Caco-2 (cell line): ENCODE measurements at regions not wholly inside any gene's neighbourhood (a gene's known extent, or its start where the extent isn't known, plus 50 kb on each side); places are given as distances from the start of the nearest gene placed in this dataset.
"Not testable (repeated sequence)": the region's sequence is repeated elsewhere in the genome, so short reads cannot be mapped to it uniquely, and the experiment has no call there.

Experiments
- BruUV-seq: library from RNA; stranded (reverse); fragments of 400-500 nt; replicated peaks from 2 replicates; lab custom pipeline; 2021; lab: Mats Ljungman, UMichigan
- CTCF ChIA-PET: fragments of 300-600 bp; sonication (Branson Sonifier 250); formaldehyde crosslinking; loops from one replicate; lab custom pipeline; 2022; ENCODE audit warnings: antibody characterized with exemption; lab: Charles Lee
- POLR2A ChIA-PET: fragments of 300-600 bp; sonication (Branson Sonifier 250); formaldehyde crosslinking; loops from one replicate; lab custom pipeline; 2022; ENCODE audit warnings: antibody characterized with exemption; lab: Charles Lee
- DNase-seq, 2 experiments: peaks; one replicate each; pipeline versions ENCODE4 v3.0.0 to v3.0.0-alpha.2; 2020 to 2022
- H3K27me3 ChIP-seq: replicated peaks from 2 replicates; pipeline ENCODE4 v1.6.0; 2011; ENCODE audit warnings: low read length; ENCODE audit not compliant: control insufficient read depth, insufficient read depth
- H3K36me3 ChIP-seq: 2 replicates; pipeline ENCODE4 v1.5.1; 2011; ENCODE audit warnings: low read length; ENCODE audit not compliant: control insufficient read depth, insufficient read depth
- H3K4me1 ChIP-seq: fragments of 250-450 bp; sonication (Bioruptor Pico); 2 replicates; pipeline ENCODE4 v1.5.1; 2020; ENCODE audit warnings: mild to moderate bottlenecking
- H3K4me3 ChIP-seq: 2 replicates; pipeline ENCODE4 v1.5.1; 2011; ENCODE audit warnings: low read depth, mild to moderate bottlenecking, control low read depth, low read length
- H3K9me3 ChIP-seq: fragments of 250-450 bp; sonication (Bioruptor Pico); 2 replicates; pipeline ENCODE4 v1.5.1; 2020; ENCODE audit warnings: mild to moderate bottlenecking, moderate library complexity
- H3K27ac Mint-ChIP-seq: one replicate; pipeline ENCODE4 v1.8.0; 2022; ENCODE audit warnings: mixed read lengths; ENCODE audit not compliant: unreplicated experiment
- H3K27me3 Mint-ChIP-seq: one replicate; pipeline ENCODE4 v1.8.0; 2022; ENCODE audit warnings: mixed read lengths; ENCODE audit not compliant: insufficient read depth, unreplicated experiment
- H3K36me3 Mint-ChIP-seq: one replicate; pipeline ENCODE4 v1.8.0; 2022; ENCODE audit warnings: mild to moderate bottlenecking, mixed read lengths; ENCODE audit not compliant: insufficient read depth, unreplicated experiment
- H3K4me1 Mint-ChIP-seq: one replicate; pipeline ENCODE4 v1.8.0; 2022; ENCODE audit warnings: low read depth, mixed read lengths; ENCODE audit not compliant: unreplicated experiment
- H3K4me3 Mint-ChIP-seq: one replicate; pipeline ENCODE4 v1.8.0; 2022; ENCODE audit warnings: mild to moderate bottlenecking, moderate library complexity, mixed read lengths; ENCODE audit not compliant: unreplicated experiment
- H3K9me3 Mint-ChIP-seq: one replicate; pipeline ENCODE4 v1.8.0; 2022; ENCODE audit warnings: mixed read lengths; ENCODE audit not compliant: unreplicated experiment
- CTCF ChIP-seq, 2 experiments: fragments of 200-600 bp in 1 of 2; IDR thresholded peaks; 1 replicate in 1 of 2; 2 replicates in 1 of 2; pipeline versions ENCODE4 v1.5.1 to v1.8.0; 2011 to 2022; ENCODE audit warnings: antibody characterized with exemption in 1 of 2, control low read depth in 1 of 2, inconsistent platforms in 1 of 2, low read depth in 1 of 2, low read length in 1 of 2, mild to moderate bottlenecking in 1 of 2, moderate library complexity in 1 of 2; ENCODE audit not compliant: insufficient read depth in 1 of 2, severe bottlenecking in 1 of 2, unreplicated experiment in 1 of 2
- intact Hi-C: fragments of 100-400 bp; cut with micrococcal nuclease; formaldehyde crosslinking; loops from one replicate; pipeline ENCODE4 v1.10.0; 2022; ENCODE audit not compliant: unreplicated experiment

GRCh38 chr13:62371737-62372136 is 956.1 kb upstream of the PCDH20 start:
- ChIA-PET CTCF (interaction anchor here (0.7 kb wide), 1 partner anchor 14 kb away, joined by 3 read pairs; no protein-coding TSS in a partner anchor), POLR2A (no interaction called here)
- Histone ChIP-seq H3K27me3 (no peaks in the 10 kb centered on the region), H3K36me3 (no peaks in the 10 kb centered on the region), H3K9me3 (no peaks in the 10 kb centered on the region), H3K4me3 (no peak overlapping the region), H3K4me1 (no peaks in the 10 kb centered on the region)
- Mint-ChIP-seq H3K4me3 (no peak overlapping the region), H3K4me1 (no peaks in the 10 kb centered on the region), H3K36me3 (no peaks in the 10 kb centered on the region), H3K9me3 (no peaks in the 10 kb centered on the region), H3K27ac (no peak overlapping the region), H3K27me3 (no peaks in the 10 kb centered on the region)
- DNase-seq = no peak
- intact Hi-C loops = no loop called here
- no TSS peak for BruUV-seq
- no peak for TF ChIP-seq CTCF (IDR thresholded peaks at IDR 0.05; ENCODE audit: insufficient read depth in 1 of 2, low read depth in 1 of 2, low read length in 1 of 2, severe bottlenecking in 1 of 2, unreplicated experiment in 1 of 2)

GRCh38 chr13:62367971-62368370 is 952.3 kb upstream of the PCDH20 start:
- H3K27me3 Mint-ChIP-seq, POLR2A ChIA-PET, H3K4me1 ChIP-seq: not testable (repeated sequence)

GRCh38 chr13:62360609-62361008 is 945.0 kb upstream of the PCDH20 start:
- Histone ChIP-seq H3K4me1 (no peaks in the 10 kb centered on the region), H3K36me3 (no peaks in the 10 kb centered on the region), H3K4me3 (no peak overlapping the region), H3K9me3 (no peaks in the 10 kb centered on the region), H3K27me3 (no peaks in the 10 kb centered on the region)
- intact Hi-C loops = no loop called here
- Mint-ChIP-seq H3K4me1 (peaks cover 4% of the 10 kb centered on the region), H3K27ac (no peak overlapping the region), H3K4me3 (no peak overlapping the region), H3K27me3 (no peaks in the 10 kb centered on the region), H3K36me3 (no peaks in the 10 kb centered on the region), H3K9me3 (no peaks in the 10 kb centered on the region)
- POLR2A ChIA-PET = no interaction called here
- CTCF ChIA-PET = no interaction called here
- DNase-seq = no peak
- BruUV-seq = no TSS peak
- TF ChIP-seq CTCF (IDR thresholded peaks at IDR 0.05; ENCODE audit: insufficient read depth in 1 of 2, low read depth in 1 of 2, low read length in 1 of 2, severe bottlenecking in 1 of 2, unreplicated experiment in 1 of 2) = no peak

More at GRCh38 chr13:62367971-62368370, 952.3 kb upstream of the PCDH20 start:
- H3K27me3 ChIP-seq, CTCF ChIA-PET, DNase-seq, H3K9me3 Mint-ChIP-seq, intact Hi-C loops, H3K4me1 Mint-ChIP-seq, H3K4me3 ChIP-seq, H3K27ac Mint-ChIP-seq, H3K4me3 Mint-ChIP-seq, H3K36me3 ChIP-seq, H3K36me3 Mint-ChIP-seq, H3K9me3 ChIP-seq, BruUV-seq: not testable (repeated sequence)

- H3K36me3 ChIP-seq = no peaks in the 10 kb centered on the region
- H3K27me3 ChIP-seq = no peaks in the 10 kb centered on the region
- CTCF ChIA-PET = interaction anchor here (0.5 to 1.2 kb wide), 3 partner anchors 13 to 239 kb away, joined by 3 to 5 read pairs (median 3); no protein-coding TSS in a partner anchor
- Mint-ChIP-seq H3K36me3 (no peaks in the 10 kb centered on the region), H3K9me3 (no peaks in the 10 kb centered on the region), H3K4me3 (no peak overlapping the region), H3K4me1 (peaks cover 4% of the 10 kb centered on the region), H3K27ac (no peak overlapping the region), H3K27me3 (no peaks in the 10 kb centered on the region)
- TF ChIP-seq CTCF (IDR thresholded peaks at IDR 0.05; ENCODE audit: insufficient read depth in 1 of 2, low read depth in 1 of 2, low read length in 1 of 2, severe bottlenecking in 1 of 2, unreplicated experiment in 1 of 2) = no peak
- intact Hi-C loops = loop anchor here (1.0 kb wide), 5 partner anchors 38 to 477 kb away; no protein-coding TSS in a partner anchor
- no peaks in the 10 kb centered on the region for H3K9me3 ChIP-seq
- H3K4me3 ChIP-seq = no peak overlapping the region
- H3K4me1 ChIP-seq = no peaks in the 10 kb centered on the region
- POLR2A ChIA-PET = no interaction called here
- DNase-seq = no peak
- no TSS peak for BruUV-seq
These were observed 942.9 kb upstream of the PCDH20 start for GRCh38 chr13:62358646-62358932.
